IPS-15b (cell line): ENCODE measurements at regions not wholly inside any gene's neighbourhood (a gene's known extent, or its start where the extent isn't known, plus 50 kb on each side); places are given as distances from the start of the nearest gene placed in this dataset.

ENCODE experiments used
- H3K27me3 ChIP-seq: one replicate; pipeline ENCODE4 v1.6.1; 2013; ENCODE audit warnings: low read length; ENCODE audit not compliant: control insufficient read depth, insufficient read depth
- H3K36me3 ChIP-seq: one replicate; pipeline ENCODE4 v1.6.1; 2013; ENCODE audit warnings: low read length; ENCODE audit not compliant: control insufficient read depth, insufficient read depth
- H3K4me1 ChIP-seq: one replicate; pipeline ENCODE4 v1.6.1; 2013; ENCODE audit warnings: mild to moderate bottlenecking, low read length; ENCODE audit not compliant: control insufficient read depth, insufficient read depth
- H3K4me3 ChIP-seq: one replicate; pipeline ENCODE4 v1.5.1; 2013; ENCODE audit warnings: low read depth, low read length
- H3K9ac ChIP-seq: one replicate; pipeline ENCODE4 v1.6.1; 2013; ENCODE audit warnings: low read depth, mild to moderate bottlenecking, low read length
- H3K9me3 ChIP-seq: one replicate; pipeline ENCODE4 v1.6.1; 2013; ENCODE audit warnings: mild to moderate bottlenecking, low read length; ENCODE audit not compliant: control insufficient read depth, insufficient read depth

- peaks cover 2% of the 10 kb centered on the region for H3K4me1 ChIP-seq
- H3K27me3 ChIP-seq: no peaks in the 10 kb centered on the region
- no peaks in the 10 kb centered on the region for H3K9me3 ChIP-seq
- no peak overlapping the region for H3K9ac ChIP-seq
- no peak overlapping the region for H3K4me3 ChIP-seq
- no peaks in the 10 kb centered on the region for H3K36me3 ChIP-seq
Observed at GRCh38 chr6:150697515-150697914, 97.8 kb downstream of the PLEKHG1 start.

DNA sequence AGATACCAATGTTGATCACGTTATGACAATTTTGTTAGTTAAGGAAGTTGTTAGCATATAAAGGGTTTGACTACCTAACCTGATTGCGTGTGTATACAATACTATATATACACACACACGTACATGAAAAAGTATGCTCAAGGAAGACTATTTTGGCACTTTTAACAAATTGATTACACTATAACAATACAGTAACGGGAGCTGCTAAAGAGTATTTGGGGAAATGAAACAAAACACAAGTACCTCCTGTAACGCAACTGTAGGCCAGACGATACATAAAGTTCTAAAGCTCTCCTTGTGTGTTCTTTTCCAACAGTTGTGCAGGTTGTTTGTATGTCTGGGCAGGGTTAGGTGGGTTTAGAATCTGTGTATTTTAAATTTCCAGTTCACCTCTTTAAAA lies 98.7 kb downstream of the PLEKHG1 start:
- H3K4me1 ChIP-seq: peaks cover 2% of the 10 kb centered on the region
- no peak overlapping the region for H3K9ac ChIP-seq
- H3K27me3 ChIP-seq: no peaks in the 10 kb centered on the region
- no peak overlapping the region for H3K4me3 ChIP-seq
- no peaks in the 10 kb centered on the region for H3K9me3 ChIP-seq
- H3K36me3 ChIP-seq: no peaks in the 10 kb centered on the region

- Histone ChIP-seq H3K27me3 (no peaks in the 10 kb centered on the region), H3K36me3 (no peaks in the 10 kb centered on the region), H3K9me3 (no peaks in the 10 kb centered on the region), H3K9ac (no peak overlapping the region), H3K4me1 (peaks cover 3% of the 10 kb centered on the region), H3K4me3 (no peak overlapping the region)
Observed at GRCh38 chr6:150702675-150703074, 103.0 kb downstream of the PLEKHG1 start.

GRCh38 chr6:150704447-150705192 lies 104.9 kb downstream of the PLEKHG1 start:
- no peaks in the 10 kb centered on the region for H3K9me3 ChIP-seq
- H3K36me3 ChIP-seq: no peaks in the 10 kb centered on the region
- no peaks in the 10 kb centered on the region for H3K27me3 ChIP-seq
- no peak overlapping the region for H3K4me3 ChIP-seq
- H3K4me1 ChIP-seq: peaks cover 3% of the 10 kb centered on the region
- no peak overlapping the region for H3K9ac ChIP-seq

GRCh38 chr6:150705392-150705791 lies 105.7 kb downstream of the PLEKHG1 start:
- Histone ChIP-seq H3K9ac (no peak overlapping the region), H3K9me3 (no peaks in the 10 kb centered on the region), H3K36me3 (no peaks in the 10 kb centered on the region), H3K27me3 (no peaks in the 10 kb centered on the region), H3K4me3 (no peak overlapping the region), H3K4me1 (peaks cover 3% of the 10 kb centered on the region)

GRCh38 chr6:150710236-150710635 lies 110.6 kb downstream of the PLEKHG1 start:
- Histone ChIP-seq H3K9me3 (no peaks in the 10 kb centered on the region), H3K36me3 (no peaks in the 10 kb centered on the region), H3K4me1 (no peaks in the 10 kb centered on the region)

DNA sequence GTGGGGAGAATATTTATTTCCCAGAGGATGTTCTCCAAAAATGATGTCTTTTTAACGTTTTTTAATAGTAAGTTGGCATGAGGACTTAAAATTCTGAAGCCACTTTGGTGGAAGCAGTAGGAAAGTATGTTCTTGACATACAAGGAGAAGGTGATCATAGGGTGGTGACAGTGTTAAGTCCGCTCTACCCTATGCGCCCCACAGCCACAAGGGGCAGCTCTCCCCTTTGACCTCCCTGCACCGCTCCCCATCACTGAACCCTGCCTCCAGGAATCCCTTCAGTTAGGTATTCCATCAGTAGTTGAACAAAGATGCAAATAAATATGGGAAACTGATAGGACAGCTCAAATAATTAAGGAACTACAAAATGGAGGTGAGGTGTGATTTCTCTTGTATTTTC lies 111.4 kb downstream of the PLEKHG1 start:
- no peaks in the 10 kb centered on the region for H3K27me3 ChIP-seq
- no peak overlapping the region for H3K9ac ChIP-seq
- H3K4me3 ChIP-seq: no peak overlapping the region
- no peaks in the 10 kb centered on the region for H3K4me1 ChIP-seq
- H3K9me3 ChIP-seq: no peaks in the 10 kb centered on the region
- no peaks in the 10 kb centered on the region for H3K36me3 ChIP-seq

More at GRCh38 chr6:150710236-150710635, 110.6 kb downstream of the PLEKHG1 start:
- Histone ChIP-seq H3K9ac (no peak overlapping the region), H3K4me3 (no peak overlapping the region), H3K27me3 (no peaks in the 10 kb centered on the region)

DNA sequence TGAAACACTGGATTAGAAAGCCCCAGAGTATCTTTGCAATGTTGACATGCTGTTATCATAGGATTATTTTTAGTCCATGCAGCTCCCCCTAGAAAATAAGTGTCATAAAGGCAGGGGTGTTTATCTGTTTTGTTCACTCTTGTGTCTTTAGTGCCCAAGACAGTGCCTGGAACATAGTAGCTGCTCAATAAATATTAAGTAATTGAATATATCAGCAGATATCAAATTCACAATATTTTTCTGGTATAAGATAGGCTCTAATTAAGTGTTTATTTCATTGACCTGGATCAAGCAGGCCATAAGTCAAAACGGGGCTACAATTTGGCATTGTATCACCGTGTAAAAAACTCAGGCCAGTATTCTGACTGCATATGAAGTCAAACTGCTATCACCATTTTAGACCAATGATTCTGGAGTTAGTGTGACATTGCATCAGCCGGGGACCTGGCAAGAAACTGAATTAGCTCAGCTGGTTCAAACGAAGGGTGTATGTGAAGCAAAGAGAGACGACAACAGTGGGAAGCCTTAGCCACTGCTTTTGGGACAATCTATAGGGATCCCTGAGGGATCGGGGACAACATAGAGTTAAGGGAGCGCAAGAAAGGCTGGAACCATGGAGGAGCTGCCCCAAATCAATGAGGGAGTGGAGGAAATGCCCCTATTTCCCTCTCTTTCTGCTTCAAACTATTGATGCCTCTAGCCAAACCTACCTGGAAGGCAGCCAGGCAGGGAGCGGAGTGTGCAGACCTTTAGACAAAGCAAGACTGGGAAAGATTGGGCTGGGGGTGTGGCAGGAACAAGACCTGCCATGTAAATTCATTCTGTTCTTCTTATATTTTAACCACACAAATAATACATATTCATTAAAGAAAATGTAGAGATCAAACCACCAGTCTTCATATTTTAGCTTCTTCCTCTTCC lies 112.2 kb downstream of the PLEKHG1 start:
- Histone ChIP-seq H3K9ac (no peak overlapping the region), H3K36me3 (no peaks in the 10 kb centered on the region), H3K27me3 (no peaks in the 10 kb centered on the region), H3K9me3 (no peaks in the 10 kb centered on the region), H3K4me1 (no peaks in the 10 kb centered on the region), H3K4me3 (no peak overlapping the region)

DNA sequence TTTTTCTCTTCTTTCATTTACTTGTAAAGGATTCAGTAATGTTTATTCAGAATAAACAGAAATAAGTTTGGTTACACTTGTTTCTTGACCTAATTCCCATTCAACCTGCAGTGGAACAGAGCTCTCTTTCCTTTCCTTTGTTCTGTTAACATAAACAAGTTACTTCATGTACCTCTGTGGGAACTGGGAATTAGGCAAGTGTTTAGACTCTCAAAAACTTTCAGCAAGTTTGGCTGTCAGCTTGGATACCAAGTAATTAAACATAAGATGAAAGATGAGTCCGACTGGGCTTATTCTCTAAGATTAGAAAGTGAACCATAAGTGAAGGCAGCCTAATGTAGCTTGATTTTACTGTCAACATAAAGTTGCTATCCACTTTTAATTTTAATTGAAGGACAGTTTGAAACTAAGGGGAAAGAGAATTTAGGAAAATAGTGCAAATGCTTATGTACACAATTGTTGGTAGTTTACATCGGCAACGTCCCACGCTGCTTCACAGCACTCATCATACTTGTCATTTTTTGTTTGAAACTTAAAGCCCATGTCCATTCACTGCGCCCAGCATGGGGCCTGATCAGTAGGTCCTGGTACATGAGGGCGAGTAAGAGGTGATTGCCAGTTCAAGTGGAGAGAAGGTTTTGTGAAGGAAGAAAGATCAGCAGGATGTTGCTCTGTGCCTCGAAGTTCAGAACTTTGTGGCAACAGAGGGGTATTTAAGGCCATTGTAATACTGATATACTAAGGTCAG lies 113.0 kb downstream of the PLEKHG1 start:
- no peak overlapping the region for H3K4me3 ChIP-seq
- no peaks in the 10 kb centered on the region for H3K27me3 ChIP-seq
- no peak overlapping the region for H3K9ac ChIP-seq
- no peaks in the 10 kb centered on the region for H3K4me1 ChIP-seq
- no peaks in the 10 kb centered on the region for H3K36me3 ChIP-seq
- H3K9me3 ChIP-seq: no peaks in the 10 kb centered on the region

- H3K9ac ChIP-seq: no peak overlapping the region
- no peaks in the 10 kb centered on the region for H3K4me1 ChIP-seq
- H3K27me3 ChIP-seq: no peaks in the 10 kb centered on the region
- no peaks in the 10 kb centered on the region for H3K9me3 ChIP-seq
- H3K4me3 ChIP-seq: no peak overlapping the region
- H3K36me3 ChIP-seq: no peaks in the 10 kb centered on the region
Observed at GRCh38 chr6:150713487-150713886, 113.8 kb downstream of the PLEKHG1 start.

- Histone ChIP-seq H3K4me3 (no peak overlapping the region), H3K9ac (no peak overlapping the region), H3K27me3 (no peaks in the 10 kb centered on the region), H3K9me3 (no peaks in the 10 kb centered on the region), H3K36me3 (no peaks in the 10 kb centered on the region), H3K4me1 (no peaks in the 10 kb centered on the region)
Observed at GRCh38 chr6:150713931-150714330, 114.2 kb downstream of the PLEKHG1 start.
